Ovary (tissue), 7 donors: ENCODE measurements at regions not wholly inside any gene's neighbourhood (a gene's known extent, or its start where the extent isn't known, plus 50 kb on each side); places are given as distances from the start of the nearest gene placed in this dataset.

Experiments
- DNase-seq, 5 donors: peaks; one replicate each; pipeline ENCODE4 v3.0.0-alpha.2; 2019 to 2020
- H3K27ac ChIP-seq, 2 donors: fragments of 200-600 bp; one replicate each; pipeline versions ENCODE4 v1.5.1 to v1.8.0; 2019 to 2022
- H3K27me3 ChIP-seq: fragments of 200-600 bp; one replicate; pipeline ENCODE4 v1.8.0; 2022
- H3K36me3 ChIP-seq: fragments of 200-600 bp; sonication (generic); one replicate; pipeline ENCODE4 v1.5.1; 2019
- H3K4me1 ChIP-seq: one replicate; pipeline ENCODE4 v1.8.1; 2013; ENCODE audit warnings: mild to moderate bottlenecking, moderate library complexity; ENCODE audit not compliant: insufficient read depth
- H3K4me3 ChIP-seq: fragments of 200-600 bp; sonication (generic); one replicate; pipeline ENCODE4 v1.5.1; 2017
- H3K9me3 ChIP-seq, 2 donors: fragments of 200-600 bp in 1 of 2; sonication (generic) in 1 of 2; one replicate each; pipeline versions ENCODE4 v1.5.1 to v1.8.1; 2013 to 2019; ENCODE audit warnings: mild to moderate bottlenecking in 1 of 2, moderate library complexity in 1 of 2
- CTCF ChIP-seq, 3 donors: fragments of 450-650 bp in 2 of 3; fragments of 200-600 bp in 1 of 3; IDR thresholded peaks; one replicate each; pipeline versions ENCODE4 v1.5.1 to v1.8.0; 2016 to 2022; ENCODE audit warnings: antibody characterized with exemption in 3 of 3, mild to moderate bottlenecking in 1 of 3
- EP300 ChIP-seq: sonication (generic); formaldehyde crosslinking; IDR thresholded peaks from one replicate; pipeline ENCODE4 v1.6.1; 2017; ENCODE audit warnings: antibody characterized with exemption
- POLR2A ChIP-seq: fragments of 450-650 bp; IDR thresholded peaks from one replicate; pipeline ENCODE4 v1.6.1; 2017; ENCODE audit warnings: antibody characterized with exemption, mild to moderate bottlenecking, moderate library complexity
- WGBS, 3 donors: extraction: QIAGEN DNeasy Blood & Tissue Kit in 1 of 3; methylation state at CpG; one replicate each; pipeline versions ENCODE4 v1.1.5 to v1.1.7; 2013 to 2017; 5-methylcytosine and 5-hydroxymethylcytosine counted together
- intact Hi-C, 4 donors: fragments of 100-400 bp; cut with DNase I; formaldehyde crosslinking; loops; one replicate each; pipeline versions ENCODE4 v1.11.0 to v1.15.1; 2022 to 2023
- donor health status: DM: no; HTN: no; CAD: no; lungs with moderate emphysema.
- donor health status: DM: no; HTN: no; CAD: no.
- donor health status: Bipolar disorder and iron deficiency.
- donor health status: DM: no; HTN: no; CAD: no.
- donor health status: DM: yes; HTN: yes; CAD: no.

- TF ChIP-seq CTCF (IDR thresholded peaks at IDR 0.05), result no peak
- TF ChIP-seq EP300, result no peak
- no peak for TF ChIP-seq POLR2A
- Histone ChIP-seq H3K36me3 (no peaks in the 10 kb centered on the region), H3K9me3 (no peaks in the 10 kb centered on the region), H3K4me1 (peaks cover 2% of the 10 kb centered on the region), H3K4me3 (no peak overlapping the region), H3K27me3 (no peaks in the 10 kb centered on the region), H3K27ac (no peak overlapping the region)
- 79 to 86% (median 84%) methylated on average over 2 of the region's 2 CpGs for WGBS, 3 donors
- DNase-seq, result no peak
- intact Hi-C loops, result no loop called here
Observed at GRCh38 chr6:22632581-22633145, 63.3 kb downstream of the HDGFL1 start.

- H3K9me3 ChIP-seq, result no peaks in the 10 kb centered on the region
- H3K36me3 ChIP-seq, result no peaks in the 10 kb centered on the region
- H3K27ac ChIP-seq, result no peak overlapping the region
- H3K27me3 ChIP-seq, result no peaks in the 10 kb centered on the region
- DNase-seq, result no peak
- 55 to 77% (median 56%) methylated on average over 4 of the region's 4 CpGs for WGBS, 3 donors
- peaks cover 2% of the 10 kb centered on the region for H3K4me1 ChIP-seq
- intact Hi-C loops, result no loop called here
- TF ChIP-seq POLR2A, result no peak
- no peak for TF ChIP-seq EP300
- no peak for TF ChIP-seq CTCF (IDR thresholded peaks at IDR 0.05)
- H3K4me3 ChIP-seq, result no peak overlapping the region
Observed at GRCh38 chr6:22636452-22636851, 67.1 kb downstream of the HDGFL1 start.

- Histone ChIP-seq H3K4me3 (no peak overlapping the region), H3K36me3 (no peaks in the 10 kb centered on the region), H3K9me3 (no peaks in the 10 kb centered on the region), H3K27me3 (no peaks in the 10 kb centered on the region), H3K27ac (no peak overlapping the region), H3K4me1 (no peaks in the 10 kb centered on the region)
- intact Hi-C loops, result no loop called here
- TF ChIP-seq POLR2A, result no peak
- TF ChIP-seq EP300, result no peak
- no peak for TF ChIP-seq CTCF (IDR thresholded peaks at IDR 0.05)
- DNase-seq, result no peak
- 95 to 97% (median 95%) methylated on average over 6 of the region's 6 CpGs for WGBS, 3 donors
Observed at GRCh38 chr6:22637782-22638181, 68.4 kb downstream of the HDGFL1 start.

GRCh38 chr6:22638320-22638719 is 69.0 kb downstream of the HDGFL1 start:
- Histone ChIP-seq H3K27me3 (no peaks in the 10 kb centered on the region), H3K4me1 (no peaks in the 10 kb centered on the region), H3K9me3 (no peaks in the 10 kb centered on the region), H3K4me3 (no peak overlapping the region), H3K36me3 (no peaks in the 10 kb centered on the region), H3K27ac (no peak overlapping the region)
- DNase-seq, result no peak
- intact Hi-C loops, result no loop called here
- WGBS, 3 donors, result 87 to 95% (median 92%) methylated on average over 3 of the region's 3 CpGs
- TF ChIP-seq EP300 (no peak), CTCF (IDR thresholded peaks at IDR 0.05) (no peak), POLR2A (no peak)
